ENCODE measurements at regions not wholly inside any gene's neighbourhood (a gene's known extent, or its start where the extent isn't known, plus 50 kb on each side); places are given as distances from the start of the nearest gene placed in this dataset.

- Histone ChIP-seq H3K79me1 (ENCODE audit: low read length) (no peaks in the 10 kb centered on the region), H3K4me1 (ENCODE audit: control insufficient read depth, low read depth, low read length) (peaks cover 3% of the 10 kb centered on the region), H3K4me3 (ENCODE audit: low read length) (no peak overlapping the region), H3K4me2 (ENCODE audit: low read length) (no peak overlapping the region), H2AK5ac (ENCODE audit: low read length) (no peak overlapping the region), H3K4ac (ENCODE audit: low read depth, low read length) (no peak overlapping the region), H3K23ac (ENCODE audit: low read length) (no peak overlapping the region), H3K79me2 (ENCODE audit: control insufficient read depth, insufficient read depth, low read length) (no peaks in the 10 kb centered on the region), H4K8ac (ENCODE audit: low read depth, low read length) (no peak overlapping the region), H3K9ac (ENCODE audit: low read length) (no peak overlapping the region), H4K5ac (ENCODE audit: low read length) (no peak overlapping the region), H3K36me3 (ENCODE audit: control insufficient read depth, insufficient read depth, low read length) (no peaks in the 10 kb centered on the region), H2BK120ac (ENCODE audit: low read depth, low read length) (no peak overlapping the region), H2BK15ac (replicated peaks; ENCODE audit: low read depth) (no peak overlapping the region), H3K27me3 (ENCODE audit: insufficient read depth, low read length, poor library complexity) (no peaks in the 10 kb centered on the region), H3K18ac (ENCODE audit: low read length) (no peak overlapping the region), H3K27ac (ENCODE audit: low read depth, low read length) (no peak overlapping the region), H3K56ac (ENCODE audit: low read length) (no peak overlapping the region), H2BK5ac (ENCODE audit: low read length) (no peak overlapping the region)
- no CpG with 5 or more reads among the region's 2 CpGs for WGBS (ENCODE audit: extremely low coverage, insufficient coverage, low lambda C conversion rate)
- no peak for DNase-seq
These were observed 95.0 kb downstream of the SPP2 start for GRCh38 chr2:234145511-234145910.

- H3K79me2 ChIP-seq (ENCODE audit: control insufficient read depth, insufficient read depth, low read length) = no peaks in the 10 kb centered on the region
- no peak overlapping the region for H3K4me2 ChIP-seq (ENCODE audit: low read length)
- no peak overlapping the region for H4K8ac ChIP-seq (ENCODE audit: low read depth, low read length)
- H3K27ac ChIP-seq (ENCODE audit: low read depth, low read length) = no peak overlapping the region
- H3K9ac ChIP-seq (ENCODE audit: low read length) = no peak overlapping the region
- no peak overlapping the region for H4K5ac ChIP-seq (ENCODE audit: low read length)
- H2BK5ac ChIP-seq (ENCODE audit: low read length) = no peak overlapping the region
- no peak overlapping the region for H3K56ac ChIP-seq (ENCODE audit: low read length)
- H3K18ac ChIP-seq (ENCODE audit: low read length) = no peak overlapping the region
- no peak overlapping the region for H2BK15ac ChIP-seq (replicated peaks; ENCODE audit: low read depth)
- H3K36me3 ChIP-seq (ENCODE audit: control insufficient read depth, insufficient read depth, low read length) = no peaks in the 10 kb centered on the region
- H3K4ac ChIP-seq (ENCODE audit: low read depth, low read length) = no peak overlapping the region
- DNase-seq = no peak
- no peaks in the 10 kb centered on the region for H3K27me3 ChIP-seq (ENCODE audit: insufficient read depth, low read length, poor library complexity)
- no peak overlapping the region for H2AK5ac ChIP-seq (ENCODE audit: low read length)
- H3K79me1 ChIP-seq (ENCODE audit: low read length) = no peaks in the 10 kb centered on the region
- H3K23ac ChIP-seq (ENCODE audit: low read length) = no peak overlapping the region
- H3K4me1 ChIP-seq (ENCODE audit: control insufficient read depth, low read depth, low read length) = peaks cover 3% of the 10 kb centered on the region
- no peak overlapping the region for H3K4me3 ChIP-seq (ENCODE audit: low read length)
- H2BK120ac ChIP-seq (ENCODE audit: low read depth, low read length) = no peak overlapping the region
These were observed 94.6 kb downstream of the SPP2 start for GRCh38 chr2:234145057-234145456.

- no peak overlapping the region for H3K9ac ChIP-seq (ENCODE audit: low read length)
- H4K5ac ChIP-seq (ENCODE audit: low read length) = no peak overlapping the region
These were observed 93.4 kb downstream of the SPP2 start for GRCh38 chr2:234143896-234144295.

GRCh38 chr2:234142530-234142929 is 92.0 kb downstream of the SPP2 start:
- no peak overlapping the region for H2AK5ac ChIP-seq (ENCODE audit: low read length)
- peaks cover 3% of the 10 kb centered on the region for H3K4me1 ChIP-seq (ENCODE audit: control insufficient read depth, low read depth, low read length)
- no CpG with 5 or more reads among the region's 3 CpGs for WGBS (ENCODE audit: extremely low coverage, insufficient coverage, low lambda C conversion rate)
- H3K4me2 ChIP-seq (ENCODE audit: low read length) = no peak overlapping the region
- no peak overlapping the region for H2BK120ac ChIP-seq (ENCODE audit: low read depth, low read length)
- H3K4ac ChIP-seq (ENCODE audit: low read depth, low read length) = no peak overlapping the region
- H3K79me2 ChIP-seq (ENCODE audit: control insufficient read depth, insufficient read depth, low read length) = no peaks in the 10 kb centered on the region
- no peak overlapping the region for H4K8ac ChIP-seq (ENCODE audit: low read depth, low read length)
- H3K18ac ChIP-seq (ENCODE audit: low read length) = no peak overlapping the region
- no peak overlapping the region for H3K9ac ChIP-seq (ENCODE audit: low read length)
- no peak overlapping the region for H2BK5ac ChIP-seq (ENCODE audit: low read length)
- no peaks in the 10 kb centered on the region for H3K27me3 ChIP-seq (ENCODE audit: insufficient read depth, low read length, poor library complexity)
- no peak overlapping the region for H2BK15ac ChIP-seq (replicated peaks; ENCODE audit: low read depth)
- no peak overlapping the region for H3K27ac ChIP-seq (ENCODE audit: low read depth, low read length)
- no peak for DNase-seq
- no peak overlapping the region for H3K56ac ChIP-seq (ENCODE audit: low read length)
- no peaks in the 10 kb centered on the region for H3K79me1 ChIP-seq (ENCODE audit: low read length)
- no peak overlapping the region for H4K5ac ChIP-seq (ENCODE audit: low read length)
- no peaks in the 10 kb centered on the region for H3K36me3 ChIP-seq (ENCODE audit: control insufficient read depth, insufficient read depth, low read length)
- H3K23ac ChIP-seq (ENCODE audit: low read length) = no peak overlapping the region
- H3K4me3 ChIP-seq (ENCODE audit: low read length) = no peak overlapping the region

More at GRCh38 chr2:234143896-234144295, 93.4 kb downstream of the SPP2 start:
- Histone ChIP-seq H2AK5ac (ENCODE audit: low read length) (no peak overlapping the region), H3K4me2 (ENCODE audit: low read length) (no peak overlapping the region), H3K27me3 (ENCODE audit: insufficient read depth, low read length, poor library complexity) (no peaks in the 10 kb centered on the region), H3K79me1 (ENCODE audit: low read length) (no peaks in the 10 kb centered on the region), H3K4ac (ENCODE audit: low read depth, low read length) (no peak overlapping the region), H3K4me1 (ENCODE audit: control insufficient read depth, low read depth, low read length) (peaks cover 3% of the 10 kb centered on the region), H3K4me3 (ENCODE audit: low read length) (no peak overlapping the region), H4K8ac (ENCODE audit: low read depth, low read length) (no peak overlapping the region), H3K79me2 (ENCODE audit: control insufficient read depth, insufficient read depth, low read length) (no peaks in the 10 kb centered on the region), H3K23ac (ENCODE audit: low read length) (no peak overlapping the region), H2BK120ac (ENCODE audit: low read depth, low read length) (no peak overlapping the region), H2BK5ac (ENCODE audit: low read length) (no peak overlapping the region), H3K27ac (ENCODE audit: low read depth, low read length) (no peak overlapping the region), H3K56ac (ENCODE audit: low read length) (no peak overlapping the region), H3K18ac (ENCODE audit: low read length) (no peak overlapping the region), H2BK15ac (replicated peaks; ENCODE audit: low read depth) (no peak overlapping the region), H3K36me3 (ENCODE audit: control insufficient read depth, insufficient read depth, low read length) (no peaks in the 10 kb centered on the region)
- WGBS (ENCODE audit: extremely low coverage, insufficient coverage, low lambda C conversion rate) = no CpG with 5 or more reads among the region's 3 CpGs
- DNase-seq = no peak

GRCh38 chr2:234139755-234140154 is 89.3 kb downstream of the SPP2 start:
- Histone ChIP-seq H2AK5ac (ENCODE audit: low read length) (no peak overlapping the region), H3K4me2 (ENCODE audit: low read length) (no peak overlapping the region), H3K4me3 (ENCODE audit: low read length) (no peak overlapping the region), H3K18ac (ENCODE audit: low read length) (no peak overlapping the region), H3K23ac (ENCODE audit: low read length) (no peak overlapping the region), H4K8ac (ENCODE audit: low read depth, low read length) (no peak overlapping the region), H4K5ac (ENCODE audit: low read length) (no peak overlapping the region), H2BK5ac (ENCODE audit: low read length) (no peak overlapping the region), H3K27ac (ENCODE audit: low read depth, low read length) (no peak overlapping the region), H3K79me1 (ENCODE audit: low read length) (no peaks in the 10 kb centered on the region), H3K27me3 (ENCODE audit: insufficient read depth, low read length, poor library complexity) (no peaks in the 10 kb centered on the region), H2BK120ac (ENCODE audit: low read depth, low read length) (no peak overlapping the region), H3K36me3 (ENCODE audit: control insufficient read depth, insufficient read depth, low read length) (no peaks in the 10 kb centered on the region), H2BK15ac (replicated peaks; ENCODE audit: low read depth) (no peak overlapping the region), H3K56ac (ENCODE audit: low read length) (no peak overlapping the region), H3K4ac (ENCODE audit: low read depth, low read length) (no peak overlapping the region), H3K4me1 (ENCODE audit: control insufficient read depth, low read depth, low read length) (peaks cover 5% of the 10 kb centered on the region), H3K9ac (ENCODE audit: low read length) (no peak overlapping the region), H3K79me2 (ENCODE audit: control insufficient read depth, insufficient read depth, low read length) (no peaks in the 10 kb centered on the region)
- no CpG with 5 or more reads among the region's 5 CpGs for WGBS (ENCODE audit: extremely low coverage, insufficient coverage, low lambda C conversion rate)
- DNase-seq = no peak

- Histone ChIP-seq H3K27ac (ENCODE audit: low read depth, low read length) (no peak overlapping the region), H3K4ac (ENCODE audit: low read depth, low read length) (no peak overlapping the region), H2AK5ac (ENCODE audit: low read length) (no peak overlapping the region), H3K36me3 (ENCODE audit: control insufficient read depth, insufficient read depth, low read length) (no peaks in the 10 kb centered on the region), H3K27me3 (ENCODE audit: insufficient read depth, low read length, poor library complexity) (no peaks in the 10 kb centered on the region), H3K4me1 (ENCODE audit: control insufficient read depth, low read depth, low read length) (peaks cover 5% of the 10 kb centered on the region), H3K18ac (ENCODE audit: low read length) (no peak overlapping the region), H2BK5ac (ENCODE audit: low read length) (no peak overlapping the region), H3K4me2 (ENCODE audit: low read length) (no peak overlapping the region), H3K56ac (ENCODE audit: low read length) (no peak overlapping the region), H3K79me1 (ENCODE audit: low read length) (no peaks in the 10 kb centered on the region), H4K8ac (ENCODE audit: low read depth, low read length) (no peak overlapping the region), H3K23ac (ENCODE audit: low read length) (no peak overlapping the region), H3K79me2 (ENCODE audit: control insufficient read depth, insufficient read depth, low read length) (no peaks in the 10 kb centered on the region), H4K5ac (ENCODE audit: low read length) (no peak overlapping the region), H3K4me3 (ENCODE audit: low read length) (no peak overlapping the region), H2BK15ac (replicated peaks; ENCODE audit: low read depth) (no peak overlapping the region), H2BK120ac (ENCODE audit: low read depth, low read length) (no peak overlapping the region), H3K9ac (ENCODE audit: low read length) (no peak overlapping the region)
- WGBS (ENCODE audit: extremely low coverage, insufficient coverage, low lambda C conversion rate) = no CpG with 5 or more reads among the region's 9 CpGs
- no peak for DNase-seq
These were observed 88.3 kb downstream of the SPP2 start for GRCh38 chr2:234138836-234139235.

All from mesendoderm (in vitro differentiated cells).